ENCODE measurements at regions not wholly inside any gene's neighbourhood (a gene's known extent, or its start where the extent isn't known, plus 50 kb on each side); places are given as distances from the start of the nearest gene placed in this dataset.
"Not testable (repeated sequence)": the region's sequence is repeated elsewhere in the genome, so short reads cannot be mapped to it uniquely, and the experiment has no call there.

- FAIRE-seq: no peak
Observed at GRCh38 chr16:17784073-17784472, 313.3 kb upstream of the XYLT1 start.

GRCh38 chr16:17780181-17780580, 309.4 kb upstream of the XYLT1 start:
- FAIRE-seq: no peak

GRCh38 chr16:17777408-17777863, 306.7 kb upstream of the XYLT1 start:
- no peak for FAIRE-seq

GRCh38 chr16:17776888-17777287, 306.1 kb upstream of the XYLT1 start:
- no peak for FAIRE-seq

- no peak for FAIRE-seq
Observed at GRCh38 chr16:17776465-17776864, 305.7 kb upstream of the XYLT1 start.

GRCh38 chr16:17775061-17775460, 304.3 kb upstream of the XYLT1 start:
- FAIRE-seq: no peak

GRCh38 chr16:17773698-17774101, 302.9 kb upstream of the XYLT1 start:
- FAIRE-seq: no peak

GRCh38 chr16:17770104-17770503, 299.3 kb upstream of the XYLT1 start:
- no peak for FAIRE-seq

- no peak for FAIRE-seq
Observed at GRCh38 chr16:17769065-17769464, 298.3 kb upstream of the XYLT1 start.

- FAIRE-seq: no peak
Observed at GRCh38 chr16:17768257-17768656, 297.5 kb upstream of the XYLT1 start.

- no peak for FAIRE-seq
Observed at GRCh38 chr16:17766012-17766411, 295.3 kb upstream of the XYLT1 start.

- no peak for FAIRE-seq
Observed at GRCh38 chr16:17759451-17760390, 289.0 kb upstream of the XYLT1 start.

GRCh38 chr16:17757808-17758207, 287.0 kb upstream of the XYLT1 start:
- no peak for FAIRE-seq

- peak; percentile 33 for FAIRE-seq
Observed at GRCh38 chr16:17755158-17755557, 284.4 kb upstream of the XYLT1 start.

- no peak for FAIRE-seq
Observed at GRCh38 chr16:17753434-17753833, 282.7 kb upstream of the XYLT1 start.

- no peak for FAIRE-seq
Observed at GRCh38 chr16:17749706-17750105, 278.9 kb upstream of the XYLT1 start.

GRCh38 chr16:17748044-17748719, 277.4 kb upstream of the XYLT1 start:
- FAIRE-seq: no peak

- no peak for FAIRE-seq
Observed at GRCh38 chr16:17747081-17747756, 276.5 kb upstream of the XYLT1 start.

- no peak for FAIRE-seq
Observed at GRCh38 chr16:17744921-17745572, 274.3 kb upstream of the XYLT1 start.

- no peak for FAIRE-seq
Observed at GRCh38 chr16:17743578-17743977, 272.8 kb upstream of the XYLT1 start.

GRCh38 chr16:17743158-17743557, 272.4 kb upstream of the XYLT1 start:
- FAIRE-seq: no peak

GRCh38 chr16:17735099-17735498, 264.3 kb upstream of the XYLT1 start:
- not testable (repeated sequence) for FAIRE-seq

GRCh38 chr16:17729820-17730219, 259.1 kb upstream of the XYLT1 start:
- no peak for FAIRE-seq

All from G401.6 (cell line).